ENCODE measurements at regions not wholly inside any gene's neighbourhood (a gene's known extent, or its start where the extent isn't known, plus 50 kb on each side); places are given as distances from the start of the nearest gene placed in this dataset.

- TF ChIP-seq, protein P1, sequence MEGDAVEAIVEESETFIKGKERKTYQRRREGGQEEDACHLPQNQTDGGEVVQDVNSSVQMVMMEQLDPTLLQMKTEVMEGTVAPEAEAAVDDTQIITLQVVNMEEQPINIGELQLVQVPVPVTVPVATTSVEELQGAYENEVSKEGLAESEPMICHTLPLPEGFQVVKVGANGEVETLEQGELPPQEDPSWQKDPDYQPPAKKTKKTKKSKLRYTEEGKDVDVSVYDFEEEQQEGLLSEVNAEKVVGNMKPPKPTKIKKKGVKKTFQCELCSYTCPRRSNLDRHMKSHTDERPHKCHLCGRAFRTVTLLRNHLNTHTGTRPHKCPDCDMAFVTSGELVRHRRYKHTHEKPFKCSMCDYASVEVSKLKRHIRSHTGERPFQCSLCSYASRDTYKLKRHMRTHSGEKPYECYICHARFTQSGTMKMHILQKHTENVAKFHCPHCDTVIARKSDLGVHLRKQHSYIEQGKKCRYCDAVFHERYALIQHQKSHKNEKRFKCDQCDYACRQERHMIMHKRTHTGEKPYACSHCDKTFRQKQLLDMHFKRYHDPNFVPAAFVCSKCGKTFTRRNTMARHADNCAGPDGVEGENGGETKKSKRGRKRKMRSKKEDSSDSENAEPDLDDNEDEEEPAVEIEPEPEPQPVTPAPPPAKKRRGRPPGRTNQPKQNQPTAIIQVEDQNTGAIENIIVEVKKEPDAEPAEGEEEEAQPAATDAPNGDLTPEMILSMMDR (IDR thresholded peaks at IDR 0.05; ENCODE audit: extremely low read depth in 1 of 2, insufficient read depth in 1 of 2, low read depth in 1 of 2, low read length in 2 of 2), result no peak
- no peak for TF ChIP-seq POLR2A (IDR thresholded peaks at IDR 0.05; ENCODE audit: low read depth, low read length)
- TF ChIP-seq FOS (IDR thresholded peaks at IDR 0.05; ENCODE audit: borderline replicate concordance, insufficient read depth, low read length), result no peak
- no peak for TF ChIP-seq EZH2 (IDR thresholded peaks at IDR 0.05; ENCODE audit: borderline replicate concordance, low read depth, low read length, severe bottlenecking)
- no peak for TF ChIP-seq POLR2AphosphoS5 (IDR thresholded peaks at IDR 0.05; ENCODE audit: insufficient read depth, low read depth, low read length)
- no peak for TF ChIP-seq JUN (IDR thresholded peaks at IDR 0.05; ENCODE audit: borderline replicate concordance, insufficient read depth, insufficient read length, low read depth)
- TF ChIP-seq GATA2 (IDR thresholded peaks at IDR 0.05; ENCODE audit: insufficient read depth, insufficient read length, low read depth, low read length), result no peak
- no peak for TF ChIP-seq MYC (IDR thresholded peaks at IDR 0.05; ENCODE audit: low read depth, low read length)
- TF ChIP-seq, protein P2, sequence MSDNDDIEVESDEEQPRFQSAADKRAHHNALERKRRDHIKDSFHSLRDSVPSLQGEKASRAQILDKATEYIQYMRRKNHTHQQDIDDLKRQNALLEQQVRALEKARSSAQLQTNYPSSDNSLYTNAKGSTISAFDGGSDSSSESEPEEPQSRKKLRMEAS (IDR thresholded peaks at IDR 0.05; ENCODE audit: insufficient read depth, insufficient read length), result no peak
Observed at GRCh38 chr12:25372969-25373817, 122.5 kb upstream of the KRAS start.

Measured in endothelial cell of umbilical vein (primary cell).